Transverse colon (tissue), 4 donors: ENCODE measurements at regions not wholly inside any gene's neighbourhood (a gene's known extent, or its start where the extent isn't known, plus 50 kb on each side); places are given as distances from the start of the nearest gene placed in this dataset.

Source experiments
- EP300 ChIP-seq: sonication (generic); formaldehyde crosslinking; IDR thresholded peaks from one replicate; pipeline ENCODE4 v1.6.1; 2017; ENCODE audit warnings: antibody characterized with exemption, low read depth
- POLR2AphosphoS5 ChIP-seq, 3 donors: sonication (generic); formaldehyde crosslinking; IDR thresholded peaks; one replicate each; pipeline ENCODE4 v1.6.1; 2016; ENCODE audit warnings: antibody characterized with exemption in 3 of 3
- TF ChIP-seq, protein P1 (sequence below), 5 experiments: fragments of 200-600 bp in 3 of 5; fragments of 450-650 bp in 2 of 5; sonication (generic) in 3 of 5; IDR thresholded peaks; 1 replicate in 2 of 5; 2 replicates in 3 of 5; pipeline ENCODE4 v1.5.1; 2016 to 2017; ENCODE audit warnings: antibody characterized with exemption in 5 of 5, inconsistent platforms in 3 of 5, mild to moderate bottlenecking in 2 of 5, moderate library complexity in 1 of 5

DNA sequence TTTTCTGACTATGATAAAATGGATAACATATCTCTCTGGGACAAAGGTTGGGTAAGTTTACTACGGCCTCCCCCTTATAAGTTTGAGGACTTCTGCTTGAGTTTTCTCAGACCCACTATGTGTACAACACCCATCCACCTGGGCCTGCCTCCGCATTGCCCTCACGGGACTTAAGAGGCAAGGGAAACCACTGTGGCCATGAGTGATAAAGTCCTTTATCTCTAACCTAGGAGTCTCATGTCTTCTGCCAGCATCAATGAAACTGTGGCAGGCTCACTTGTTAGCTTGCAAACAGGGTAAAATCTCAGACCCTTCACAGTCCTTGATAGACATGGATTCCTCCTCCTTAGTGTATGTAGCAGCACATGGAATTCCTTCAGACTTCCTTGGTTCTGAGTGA is 173.4 kb upstream of the MYLIP start:
- TF ChIP-seq, protein P1, sequence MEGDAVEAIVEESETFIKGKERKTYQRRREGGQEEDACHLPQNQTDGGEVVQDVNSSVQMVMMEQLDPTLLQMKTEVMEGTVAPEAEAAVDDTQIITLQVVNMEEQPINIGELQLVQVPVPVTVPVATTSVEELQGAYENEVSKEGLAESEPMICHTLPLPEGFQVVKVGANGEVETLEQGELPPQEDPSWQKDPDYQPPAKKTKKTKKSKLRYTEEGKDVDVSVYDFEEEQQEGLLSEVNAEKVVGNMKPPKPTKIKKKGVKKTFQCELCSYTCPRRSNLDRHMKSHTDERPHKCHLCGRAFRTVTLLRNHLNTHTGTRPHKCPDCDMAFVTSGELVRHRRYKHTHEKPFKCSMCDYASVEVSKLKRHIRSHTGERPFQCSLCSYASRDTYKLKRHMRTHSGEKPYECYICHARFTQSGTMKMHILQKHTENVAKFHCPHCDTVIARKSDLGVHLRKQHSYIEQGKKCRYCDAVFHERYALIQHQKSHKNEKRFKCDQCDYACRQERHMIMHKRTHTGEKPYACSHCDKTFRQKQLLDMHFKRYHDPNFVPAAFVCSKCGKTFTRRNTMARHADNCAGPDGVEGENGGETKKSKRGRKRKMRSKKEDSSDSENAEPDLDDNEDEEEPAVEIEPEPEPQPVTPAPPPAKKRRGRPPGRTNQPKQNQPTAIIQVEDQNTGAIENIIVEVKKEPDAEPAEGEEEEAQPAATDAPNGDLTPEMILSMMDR (IDR thresholded peaks at IDR 0.05): no peak
- no peak for TF ChIP-seq POLR2AphosphoS5 (IDR thresholded peaks at IDR 0.05)
- TF ChIP-seq EP300: no peak
